GM23248 (cell line): ENCODE measurements at regions not wholly inside any gene's neighbourhood (a gene's known extent, or its start where the extent isn't known, plus 50 kb on each side); places are given as distances from the start of the nearest gene placed in this dataset.

Source experiments
- EZH2 ChIP-seq: fragments of 200-600 bp; sonication (generic); IDR thresholded peaks from 2 replicates; pipeline ENCODE4 v1.6.1; 2018; ENCODE audit warnings: antibody characterized with exemption, mild to moderate bottlenecking; ENCODE audit not compliant: insufficient read depth, poor library complexity, severe bottlenecking
- EZH2phosphoT487 ChIP-seq: fragments of 200-600 bp; sonication (generic); IDR thresholded peaks from 2 replicates; pipeline ENCODE4 v1.6.1; 2018; ENCODE audit warnings: antibody characterized with exemption, moderate library complexity, mild to moderate bottlenecking, low read depth; ENCODE audit not compliant: insufficient read depth

DNA sequence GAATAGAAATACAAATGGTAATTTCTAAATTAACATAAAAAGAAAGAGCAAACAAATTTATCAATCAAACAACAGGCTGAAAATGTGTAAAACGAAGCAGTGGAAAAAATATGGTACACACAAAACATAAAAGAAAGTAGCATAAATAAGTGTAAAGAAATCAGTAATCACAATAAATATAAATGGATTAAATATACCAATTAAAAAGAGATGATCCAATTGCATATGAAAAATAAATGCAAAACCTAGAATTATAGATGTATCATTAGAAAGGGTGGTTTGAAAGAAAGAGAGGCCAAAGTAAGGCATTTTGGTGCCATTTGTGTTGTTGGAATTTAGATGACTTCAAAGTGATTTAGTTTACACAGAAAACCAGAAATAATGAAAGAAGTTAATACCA lies 202.2 kb downstream of the PTBP2 start:
- no peak for TF ChIP-seq EZH2
- no peak for TF ChIP-seq EZH2phosphoT487
